Type B pancreatic cell (in vitro differentiated cells): ENCODE measurements at regions not wholly inside any gene's neighbourhood (a gene's known extent, or its start where the extent isn't known, plus 50 kb on each side); places are given as distances from the start of the nearest gene placed in this dataset.
"Not testable (repeated sequence)": the region's sequence is repeated elsewhere in the genome, so short reads cannot be mapped to it uniquely, and the experiment has no call there.

ENCODE experiments used
- DNase-seq: peaks from one replicate; pipeline ENCODE4 v3.0.0; 2021; ENCODE audit warnings: mixed read lengths; ENCODE audit not compliant: unreplicated experiment; ENCODE audit errors: extremely low spot score
- H3K27ac Mint-ChIP-seq: 2 replicates; pipeline ENCODE4 v1.8.0; 2021; ENCODE audit warnings: mild to moderate bottlenecking, mixed read lengths
- H3K27me3 Mint-ChIP-seq: 2 replicates; pipeline ENCODE4 v1.8.0; 2021; ENCODE audit warnings: mixed read lengths
- H3K36me3 Mint-ChIP-seq: 2 replicates; pipeline ENCODE4 v1.8.0; 2021; ENCODE audit warnings: mixed read lengths
- H3K4me1 Mint-ChIP-seq: one replicate; pipeline ENCODE4 v1.8.0; 2021; ENCODE audit warnings: mixed read lengths; ENCODE audit not compliant: unreplicated experiment
- H3K4me3 Mint-ChIP-seq: 2 replicates; pipeline ENCODE4 v1.8.0; 2021; ENCODE audit warnings: mild to moderate bottlenecking, mixed read lengths
- H3K9me3 Mint-ChIP-seq: 2 replicates; pipeline ENCODE4 v1.8.0; 2021; ENCODE audit warnings: mixed read lengths
- CTCF ChIP-seq: fragments of 200-600 bp; sonication (generic); conservative IDR thresholded peaks from 2 replicates; pipeline ENCODE4 v1.5.0; 2021; ENCODE audit warnings: antibody characterized with exemption, mild to moderate bottlenecking

- not testable (repeated sequence) for DNase-seq, H3K9me3 Mint-ChIP-seq, H3K4me3 Mint-ChIP-seq, H3K27ac Mint-ChIP-seq, H3K36me3 Mint-ChIP-seq, H3K4me1 Mint-ChIP-seq, H3K27me3 Mint-ChIP-seq
These were observed 355.0 kb downstream of the ANAPC1 start for GRCh38 chr2:111529022-111529421.

GRCh38 chr2:111530239-111530965 is 353.6 kb downstream of the ANAPC1 start:
- H3K36me3 Mint-ChIP-seq, DNase-seq, H3K27me3 Mint-ChIP-seq, H3K4me3 Mint-ChIP-seq, H3K27ac Mint-ChIP-seq, H3K9me3 Mint-ChIP-seq: not testable (repeated sequence)
- H3K4me1 Mint-ChIP-seq = peaks cover 15% of the 10 kb centered on the region

- H3K4me3 Mint-ChIP-seq, H3K27me3 Mint-ChIP-seq, DNase-seq, H3K36me3 Mint-ChIP-seq, H3K27ac Mint-ChIP-seq: not testable (repeated sequence)
- peaks cover 19% of the 10 kb centered on the region for H3K4me1 Mint-ChIP-seq
- H3K9me3 Mint-ChIP-seq = peaks cover 13% of the 10 kb centered on the region
These were observed 351.1 kb downstream of the ANAPC1 start for GRCh38 chr2:111532682-111533556.

- DNase-seq, H3K36me3 Mint-ChIP-seq, H3K4me3 Mint-ChIP-seq, H3K27me3 Mint-ChIP-seq: not testable (repeated sequence)
- Mint-ChIP-seq H3K9me3 (peaks cover 13% of the 10 kb centered on the region), H3K27ac (peak overlapping the region; percentile 60), H3K4me1 (peaks cover 19% of the 10 kb centered on the region)
These were observed 350.3 kb downstream of the ANAPC1 start for GRCh38 chr2:111533557-111534247.

- DNase-seq = no peak
- no peaks in the 10 kb centered on the region for H3K36me3 Mint-ChIP-seq
- H3K4me3 Mint-ChIP-seq = peak overlapping the region; percentile 16
- TF ChIP-seq CTCF = no peak
- no peaks in the 10 kb centered on the region for H3K27me3 Mint-ChIP-seq
- peaks cover 19% of the 10 kb centered on the region for H3K4me1 Mint-ChIP-seq
- peaks cover 13% of the 10 kb centered on the region for H3K9me3 Mint-ChIP-seq
- H3K27ac Mint-ChIP-seq = no peak overlapping the region
These were observed 349.1 kb downstream of the ANAPC1 start for GRCh38 chr2:111534910-111535352.

- Mint-ChIP-seq H3K27me3 (no peaks in the 10 kb centered on the region), H3K4me1 (peaks cover 19% of the 10 kb centered on the region), H3K36me3 (no peaks in the 10 kb centered on the region), H3K27ac (no peak overlapping the region), H3K4me3 (no peak overlapping the region), H3K9me3 (peaks cover 13% of the 10 kb centered on the region)
- DNase-seq = no peak
- TF ChIP-seq CTCF = no peak
These were observed 348.6 kb downstream of the ANAPC1 start for GRCh38 chr2:111535404-111535803.

- Mint-ChIP-seq H3K27ac (no peak overlapping the region), H3K4me1 (peaks cover 19% of the 10 kb centered on the region), H3K36me3 (no peaks in the 10 kb centered on the region), H3K4me3 (no peak overlapping the region), H3K27me3 (no peaks in the 10 kb centered on the region), H3K9me3 (peaks cover 13% of the 10 kb centered on the region)
- no peak for DNase-seq
- TF ChIP-seq CTCF = no peak
These were observed 346.8 kb downstream of the ANAPC1 start for GRCh38 chr2:111537078-111537655.

GRCh38 chr2:111539991-111540390 is 344.0 kb downstream of the ANAPC1 start:
- not testable (repeated sequence) for H3K4me1 Mint-ChIP-seq, H3K27ac Mint-ChIP-seq, H3K27me3 Mint-ChIP-seq, H3K36me3 Mint-ChIP-seq, DNase-seq, H3K4me3 Mint-ChIP-seq
- peaks cover 13% of the 10 kb centered on the region for H3K9me3 Mint-ChIP-seq

GRCh38 chr2:111542120-111542774 is 341.7 kb downstream of the ANAPC1 start:
- H3K9me3 Mint-ChIP-seq, DNase-seq, H3K4me1 Mint-ChIP-seq, H3K4me3 Mint-ChIP-seq, H3K36me3 Mint-ChIP-seq, H3K27ac Mint-ChIP-seq, H3K27me3 Mint-ChIP-seq: not testable (repeated sequence)

- not testable (repeated sequence) for H3K4me1 Mint-ChIP-seq, DNase-seq, H3K4me3 Mint-ChIP-seq, H3K9me3 Mint-ChIP-seq, H3K36me3 Mint-ChIP-seq, H3K27ac Mint-ChIP-seq, H3K27me3 Mint-ChIP-seq
These were observed 340.0 kb downstream of the ANAPC1 start for GRCh38 chr2:111544006-111544405.
